CD4-positive, alpha-beta T cell treated with Interleukin-10 for 1 hour (primary cell): ENCODE measurements at regions not wholly inside any gene's neighbourhood (a gene's known extent, or its start where the extent isn't known, plus 50 kb on each side); places are given as distances from the start of the nearest gene placed in this dataset.
"Not testable (repeated sequence)": the region's sequence is repeated elsewhere in the genome, so short reads cannot be mapped to it uniquely, and the experiment has no call there.

ENCODE experiments used
- DNase-seq: peaks from one replicate; pipeline ENCODE4 v3.0.0-alpha.2; 2020

- DNase-seq: no peak
These were observed 290.4 kb downstream of the TMEM38B start for GRCh38 chr9:105984714-105985113.

- no peak for DNase-seq
These were observed 298.9 kb downstream of the TMEM38B start for GRCh38 chr9:105993116-105993854.

- no peak for DNase-seq
These were observed 299.8 kb downstream of the TMEM38B start for GRCh38 chr9:105993921-105994715.

DNA sequence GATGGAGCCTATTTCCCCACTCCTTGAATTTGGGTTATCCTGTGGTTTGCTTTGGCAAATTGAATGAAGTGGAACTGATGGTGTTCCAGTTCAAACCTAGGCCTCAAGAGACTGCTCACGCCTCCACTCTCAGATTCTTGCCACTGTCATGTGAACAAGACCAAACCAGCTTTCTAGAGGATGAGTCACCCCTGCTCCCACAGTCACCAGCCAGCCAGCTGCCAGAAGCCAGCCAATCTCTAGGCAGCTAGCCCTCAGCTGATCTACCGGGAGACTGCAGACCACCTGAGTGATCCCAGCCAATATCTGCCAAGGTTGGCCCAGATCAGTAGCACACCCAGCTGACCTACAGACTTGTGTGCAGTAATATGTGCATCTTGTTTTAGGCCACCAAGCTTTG is 300.6 kb downstream of the TMEM38B start:
- no peak for DNase-seq

GRCh38 chr9:106017198-106017740 is 322.9 kb downstream of the TMEM38B start:
- no peak for DNase-seq

GRCh38 chr9:106019039-106019680 is 324.8 kb downstream of the TMEM38B start:
- DNase-seq: no peak

DNA sequence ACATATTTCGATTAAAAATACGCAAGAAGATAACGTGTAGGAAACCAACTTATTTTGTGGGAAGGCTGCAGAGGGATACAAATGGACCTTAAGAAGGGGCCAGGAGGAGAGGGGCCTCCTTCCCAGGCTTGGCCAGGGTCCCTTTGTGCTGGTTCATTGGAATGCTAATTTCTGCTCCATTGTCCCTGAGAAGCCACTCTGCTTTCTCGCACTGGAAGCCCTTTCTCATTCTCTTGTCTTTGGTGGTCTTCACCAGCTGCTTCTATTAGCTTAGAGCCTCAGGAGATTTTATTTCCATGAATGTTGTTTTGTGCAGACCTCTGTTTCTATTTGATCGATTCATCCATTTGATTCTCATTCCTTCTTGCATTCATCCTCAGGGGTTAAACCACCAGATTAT is 325.4 kb downstream of the TMEM38B start:
- no peak for DNase-seq

DNA sequence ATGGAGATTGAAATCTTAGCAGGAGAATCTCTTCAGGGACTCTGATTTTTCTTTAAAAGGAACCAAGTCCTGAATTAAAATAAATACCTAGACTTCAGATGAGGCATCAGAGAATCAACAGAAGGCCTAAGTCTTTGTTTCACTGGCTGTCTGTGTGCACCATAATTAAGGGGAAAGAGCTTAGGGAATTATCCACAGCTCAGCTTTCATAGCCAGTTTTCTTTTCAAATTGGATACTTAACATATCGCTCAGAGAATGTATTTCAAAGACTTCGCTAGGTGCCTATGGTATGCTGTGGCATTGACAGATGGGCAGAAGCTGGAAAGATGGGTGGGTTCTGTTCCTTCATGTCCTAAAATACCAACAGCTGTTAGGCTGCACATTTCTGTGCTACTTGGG is 325.8 kb downstream of the TMEM38B start:
- DNase-seq: no peak

DNA sequence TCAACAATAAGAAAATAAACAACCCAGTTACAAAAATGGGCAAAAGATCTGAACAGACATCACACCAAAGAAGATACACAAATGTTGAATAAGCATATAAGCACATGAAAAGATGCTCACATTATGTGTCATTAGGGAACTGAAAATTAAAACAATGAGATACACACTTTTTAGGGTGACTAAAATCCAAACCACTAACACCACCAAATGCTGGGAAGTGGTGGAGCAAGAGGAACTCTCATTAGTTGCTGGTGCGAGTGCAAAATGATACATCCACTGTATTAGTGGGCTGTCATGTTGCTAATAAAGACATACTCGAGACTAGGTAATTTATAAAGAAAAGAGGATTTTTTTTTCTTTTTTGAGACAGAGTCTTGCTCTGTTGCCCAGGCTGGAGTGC is 329.1 kb downstream of the TMEM38B start:
- no peak for DNase-seq

- no peak for DNase-seq
These were observed 331.1 kb downstream of the TMEM38B start for GRCh38 chr9:106025453-106025852.

DNA sequence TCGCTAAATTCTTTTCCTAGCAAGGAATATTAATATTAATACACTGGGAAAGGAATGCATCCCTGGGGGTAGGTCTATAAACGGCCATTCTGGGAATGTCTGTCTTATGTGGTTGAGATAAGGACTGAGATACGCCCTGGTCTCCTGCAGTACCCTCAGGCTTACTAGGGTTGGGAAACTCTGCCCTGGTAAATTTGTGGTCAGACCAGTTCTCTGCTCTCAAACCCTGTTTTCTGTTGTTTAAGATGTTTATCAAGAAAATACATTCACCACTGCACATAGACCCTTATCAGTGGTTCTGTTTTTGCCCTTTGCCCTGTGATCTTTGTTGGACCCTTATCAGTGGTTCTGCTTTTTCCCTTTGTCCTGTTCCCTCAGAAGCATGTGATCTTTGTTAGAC is 335.8 kb downstream of the TMEM38B start:
- not testable (repeated sequence) for DNase-seq

- no peak for DNase-seq
These were observed 338.6 kb downstream of the TMEM38B start for GRCh38 chr9:106032978-106033377.

DNA sequence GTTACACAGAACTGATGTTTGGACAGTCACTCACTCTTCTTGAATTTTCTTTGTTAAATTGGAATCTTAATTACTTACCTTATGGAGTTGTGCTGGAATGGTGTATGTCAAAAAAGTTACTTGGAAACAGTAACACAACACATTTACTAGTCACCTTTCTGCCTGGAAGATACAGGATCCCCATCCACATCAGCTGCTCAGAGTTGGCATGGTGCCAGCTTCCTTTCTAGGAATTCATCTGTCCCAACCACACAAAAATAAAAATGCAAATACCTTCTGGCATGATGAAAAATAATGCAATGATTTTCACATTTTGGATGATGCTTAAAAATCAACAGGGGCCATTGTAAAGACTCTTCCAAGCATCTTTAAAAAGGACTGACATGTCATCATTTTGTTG is 341.5 kb downstream of the TMEM38B start:
- DNase-seq: no peak

DNA sequence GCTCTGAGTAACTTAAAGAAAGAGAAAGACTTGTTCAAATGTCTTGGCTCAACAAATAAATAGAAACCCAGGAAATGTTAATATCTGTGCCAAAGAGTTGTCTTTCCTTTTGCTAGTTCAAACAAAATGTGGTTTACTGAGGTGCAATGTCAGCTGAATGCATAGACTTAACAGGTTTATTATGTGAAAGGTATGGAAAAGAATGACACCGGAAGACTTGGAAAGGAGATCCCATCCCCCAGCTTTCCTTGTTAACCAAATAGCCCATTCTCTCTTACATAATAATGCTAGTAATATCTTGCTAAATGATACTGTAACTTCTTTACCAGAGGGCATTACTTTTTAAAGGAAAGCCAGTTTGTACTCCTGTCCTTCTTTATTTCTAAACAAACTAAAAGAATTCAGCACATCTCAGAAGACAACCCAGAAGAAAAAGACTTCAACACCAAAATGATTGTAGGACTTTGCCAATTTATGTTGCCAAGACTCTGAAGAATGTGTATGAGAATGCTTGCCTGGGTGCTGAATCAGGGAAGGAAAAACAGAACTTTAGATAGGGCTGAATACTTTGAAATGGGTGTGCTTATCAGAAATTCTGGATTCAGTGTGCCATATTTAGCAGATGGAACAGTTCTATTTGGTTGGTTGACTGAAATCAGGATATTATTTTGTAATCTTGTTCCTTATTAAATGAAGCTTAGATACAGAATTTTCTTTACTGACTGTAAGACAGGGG is 344.1 kb downstream of the TMEM38B start:
- DNase-seq: no peak

DNA sequence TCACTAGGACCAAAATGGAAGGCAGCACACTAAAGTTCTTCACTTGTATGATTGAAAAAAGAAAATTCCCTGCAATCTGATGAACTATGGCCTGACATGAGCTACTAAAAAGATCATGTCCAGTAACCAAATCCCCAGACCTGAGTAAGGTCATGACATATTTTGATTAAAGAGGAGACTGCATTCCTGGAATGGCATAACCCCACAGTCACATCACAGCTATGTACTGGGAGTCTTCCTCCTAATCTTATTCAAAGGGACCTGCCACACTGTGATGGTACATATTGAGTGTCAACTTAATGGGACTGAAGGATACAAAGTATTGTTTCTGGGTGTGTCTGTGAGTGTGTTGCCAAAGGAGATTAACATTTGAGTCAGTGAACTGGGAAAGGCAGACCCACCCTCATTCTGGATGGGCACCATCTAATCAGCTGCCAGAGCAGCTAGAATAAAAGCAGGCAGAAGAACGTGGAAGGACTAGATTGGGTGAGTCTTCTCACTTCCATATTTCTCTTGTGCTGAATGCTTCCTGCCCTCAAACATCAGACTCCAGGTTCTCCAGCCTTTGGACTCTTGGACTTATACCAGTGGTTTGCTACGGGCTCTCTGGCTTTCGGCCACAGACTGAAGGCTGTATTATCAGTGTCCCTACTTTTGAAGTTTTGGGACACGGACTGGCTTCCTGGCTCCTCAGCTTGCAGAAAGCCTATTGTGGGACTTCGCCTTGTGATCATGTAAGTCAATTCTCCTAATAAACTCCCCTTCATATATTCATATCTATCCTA is 345.0 kb downstream of the TMEM38B start:
- no peak for DNase-seq

- DNase-seq: not testable (repeated sequence)
These were observed 347.6 kb downstream of the TMEM38B start for GRCh38 chr9:106041920-106042319.

DNA sequence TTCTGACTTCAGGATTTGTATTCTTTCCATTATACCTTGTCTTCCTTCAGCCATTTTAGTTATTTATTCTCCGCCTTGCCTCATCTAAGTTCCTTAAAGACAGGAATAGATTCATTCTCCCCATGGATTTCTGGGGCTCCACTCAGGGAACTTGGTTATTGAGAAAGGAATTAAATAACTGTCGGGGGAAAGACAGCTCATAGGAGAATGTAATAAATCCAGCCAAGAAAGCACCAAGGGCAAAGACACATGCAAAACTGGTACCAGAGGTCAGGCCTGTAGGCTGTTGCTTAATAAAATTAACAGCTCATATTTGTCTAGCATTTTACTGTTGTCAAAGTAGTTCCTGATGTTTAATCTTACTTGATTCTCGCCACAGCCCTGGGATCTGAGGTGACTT is 357.2 kb downstream of the TMEM38B start:
- no peak for DNase-seq

GRCh38 chr9:106052166-106052565 is 357.8 kb downstream of the TMEM38B start:
- DNase-seq: no peak

- DNase-seq: no peak
These were observed 358.4 kb downstream of the TMEM38B start for GRCh38 chr9:106052735-106053134.

- no peak for DNase-seq
These were observed 362.0 kb downstream of the TMEM38B start for GRCh38 chr9:106056328-106056727.

DNA sequence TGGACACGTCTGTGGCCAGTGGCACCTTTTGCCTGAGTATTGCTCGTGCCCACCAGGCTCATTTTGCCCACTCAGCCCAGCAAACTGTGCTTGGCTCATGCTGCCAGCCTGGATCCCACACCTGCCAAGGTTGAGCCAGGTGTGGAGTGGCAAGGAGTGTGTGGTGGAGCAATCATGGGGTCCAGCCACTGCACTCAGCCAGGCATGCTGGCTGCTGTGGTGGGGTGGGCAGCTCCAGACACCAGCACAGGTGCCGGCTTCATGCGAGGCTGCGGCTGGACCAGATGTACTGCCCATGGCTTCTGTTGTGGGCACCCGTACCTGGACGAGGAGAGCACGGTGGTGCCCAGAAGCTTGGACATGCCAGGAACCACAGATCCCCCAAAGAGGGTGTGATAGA is 364.1 kb downstream of the TMEM38B start:
- DNase-seq: no peak

- DNase-seq: no peak
These were observed 365.5 kb downstream of the TMEM38B start for GRCh38 chr9:106059886-106060285.
